Suprapubic skin (tissue), 4 donors: ENCODE measurements at regions not wholly inside any gene's neighbourhood (a gene's known extent, or its start where the extent isn't known, plus 50 kb on each side); places are given as distances from the start of the nearest gene placed in this dataset.

Source experiments
- CTCF ChIP-seq, 2 donors: fragments of 200-600 bp in 1 of 2; fragments of 450-650 bp in 1 of 2; sonication (generic) in 1 of 2; IDR thresholded peaks; one replicate each; pipeline ENCODE4 v1.5.1; 2016 to 2019; ENCODE audit warnings: antibody characterized with exemption in 2 of 2, mild to moderate bottlenecking in 1 of 2, moderate library complexity in 1 of 2
- EP300 ChIP-seq: sonication (generic); formaldehyde crosslinking; IDR thresholded peaks from one replicate; pipeline ENCODE4 v1.6.1; 2017; ENCODE audit warnings: antibody characterized with exemption
- POLR2A ChIP-seq, 2 donors: fragments of 450-650 bp; IDR thresholded peaks; one replicate each; pipeline ENCODE4 v1.6.1; 2017; ENCODE audit warnings: antibody characterized with exemption in 2 of 2, mild to moderate bottlenecking in 2 of 2, moderate library complexity in 2 of 2
- POLR2AphosphoS5 ChIP-seq, 3 donors: sonication (generic); formaldehyde crosslinking; IDR thresholded peaks; one replicate each; pipeline ENCODE4 v1.6.1; 2017; ENCODE audit warnings: antibody characterized with exemption in 3 of 3

- TF ChIP-seq CTCF (IDR thresholded peaks at IDR 0.05) (no peak), POLR2AphosphoS5 (IDR thresholded peaks at IDR 0.05) (no peak), EP300 (no peak), POLR2A (IDR thresholded peaks at IDR 0.05) (no peak)
Measured at GRCh38 chr2:176566961-176567360, 297.7 kb downstream of the MTX2 start.
